IMR-90 (cell line): ENCODE measurements at regions not wholly inside any gene's neighbourhood (a gene's known extent, or its start where the extent isn't known, plus 50 kb on each side); places are given as distances from the start of the nearest gene placed in this dataset.

Source experiments
- ATAC-seq: fragments of 200-7000 bp; cut with Tn5 transposase; 2 replicates; pipeline ENCODE4 v1.9.1; 2020; ENCODE audit warnings: low read depth, mild to moderate bottlenecking, moderate library complexity
- BruUV-seq: library from RNA; stranded (reverse); fragments of 400-500 nt; replicated peaks from 2 replicates; lab custom pipeline; 2021; lab: Mats Ljungman, UMichigan
- CTCF ChIA-PET: fragments of 300-600 bp; formaldehyde crosslinking; extraction: SDS; loops from one replicate; lab custom pipeline; 2021; ENCODE audit warnings: antibody characterized with exemption; lab: Yijun Ruan, JAX
- POLR2A ChIA-PET: fragments of 300-600 bp; sonication (Branson Sonifier 250); formaldehyde crosslinking; loops from one replicate; lab custom pipeline; 2022; ENCODE audit warnings: antibody characterized with exemption; ENCODE audit not compliant: unreplicated experiment; lab: Charles Lee
- DNase-seq: peaks from one replicate; pipeline ENCODE4 v3.0.0; 2013
- H2AFZ ChIP-seq: replicated peaks from 2 replicates; pipeline ENCODE3; 2013; ENCODE audit warnings: low read length, mild to moderate bottlenecking; ENCODE audit not compliant: poor library complexity
- H2AK5ac ChIP-seq: 2 replicates; pipeline ENCODE4 v1.6.1; 2013; ENCODE audit warnings: low read depth, low read length, inconsistent platforms
- H2AK9ac ChIP-seq: replicated peaks from 2 replicates; pipeline ENCODE3; 2013; ENCODE audit warnings: mild to moderate bottlenecking, low read depth, low read length, moderate library complexity; ENCODE audit not compliant: poor library complexity
- H2BK120ac ChIP-seq: 2 replicates; pipeline ENCODE4 v1.6.1; 2013; ENCODE audit warnings: low read depth, low read length, inconsistent platforms
- H2BK15ac ChIP-seq: 3 replicates; pipeline ENCODE4 v1.6.1; 2013; ENCODE audit warnings: low read depth, low read length, inconsistent platforms
- H2BK20ac ChIP-seq: 2 replicates; pipeline ENCODE4 v1.6.1; 2013; ENCODE audit warnings: low read depth, mild to moderate bottlenecking, inconsistent platforms, low read length, moderate library complexity
- H2BK5ac ChIP-seq: 2 replicates; pipeline ENCODE4 v1.6.1; 2013; ENCODE audit warnings: mild to moderate bottlenecking, low read depth, low read length, inconsistent platforms; ENCODE audit not compliant: poor library complexity, severe bottlenecking
- H3K14ac ChIP-seq: replicated peaks from 2 replicates; pipeline ENCODE4 v1.6.1; 2013; ENCODE audit warnings: low read depth, low read length, inconsistent platforms
- H3K18ac ChIP-seq: 2 replicates; pipeline ENCODE4 v1.6.1; 2013; ENCODE audit warnings: low read depth, low read length, control low read depth
- H3K23ac ChIP-seq: 2 replicates; pipeline ENCODE4 v1.6.1; 2013; ENCODE audit warnings: low read depth, low read length, inconsistent platforms
- H3K27ac ChIP-seq: 2 replicates; pipeline ENCODE4 v1.5.1; 2013; ENCODE audit warnings: mild to moderate bottlenecking, control low read depth, low read length; ENCODE audit not compliant: insufficient read depth
- H3K27me3 ChIP-seq: 2 replicates; pipeline ENCODE4 v1.6.1; 2013; ENCODE audit warnings: low read length; ENCODE audit not compliant: control insufficient read depth, insufficient read depth
- H3K36me3 ChIP-seq: 2 replicates; pipeline ENCODE4 v1.6.1; 2013; ENCODE audit warnings: low read length, mixed read lengths; ENCODE audit not compliant: control insufficient read depth, insufficient read depth
- H3K4ac ChIP-seq: 2 replicates; pipeline ENCODE4 v1.6.1; 2013; ENCODE audit warnings: low read depth, low read length, inconsistent platforms
- H3K4me1 ChIP-seq: 2 replicates; pipeline ENCODE4 v1.6.1; 2013; ENCODE audit warnings: low read length, mixed read lengths; ENCODE audit not compliant: control insufficient read depth, insufficient read depth
- H3K4me2 ChIP-seq: 2 replicates; pipeline ENCODE4 v1.6.1; 2013; ENCODE audit warnings: low read depth, mild to moderate bottlenecking, control low read depth, low read length, moderate library complexity
- H3K4me3 ChIP-seq: 2 replicates; pipeline ENCODE4 v1.5.1; 2013; ENCODE audit warnings: low read depth, mild to moderate bottlenecking, control low read depth, low read length, moderate library complexity; ENCODE audit not compliant: insufficient read depth
- H3K56ac ChIP-seq: 2 replicates; pipeline ENCODE4 v1.6.1; 2013; ENCODE audit warnings: low read length, inconsistent platforms; ENCODE audit not compliant: insufficient read depth; ENCODE audit errors: extremely low read depth
- H3K79me1 ChIP-seq, 2 experiments: 2 replicates each; pipeline ENCODE4 v1.6.1; 2013; ENCODE audit warnings: low read length in 2 of 2, inconsistent platforms in 1 of 2, low read depth in 1 of 2
- H3K9ac ChIP-seq: 2 replicates; pipeline ENCODE4 v1.6.1; 2013; ENCODE audit warnings: low read depth, low read length, control low read depth
- H3K9me1 ChIP-seq: 2 replicates; pipeline ENCODE4 v1.6.1; 2013; ENCODE audit warnings: low read length, inconsistent platforms; ENCODE audit not compliant: insufficient read depth
- H3K9me3 ChIP-seq: 2 replicates; pipeline ENCODE4 v1.6.1; 2013; ENCODE audit warnings: low read length; ENCODE audit not compliant: control insufficient read depth, insufficient read depth
- H4K20me1 ChIP-seq: 2 replicates; pipeline ENCODE4 v1.6.1; 2013; ENCODE audit warnings: low read length, inconsistent platforms; ENCODE audit not compliant: insufficient read depth
- H4K5ac ChIP-seq: 2 replicates; pipeline ENCODE4 v1.6.1; 2013; ENCODE audit warnings: mild to moderate bottlenecking, low read depth, low read length, control low read depth
- H4K8ac ChIP-seq, 2 experiments: 2 replicates each; pipeline ENCODE4 v1.6.1; 2013; ENCODE audit warnings: low read depth in 2 of 2, low read length in 2 of 2, control low read depth in 1 of 2, inconsistent platforms in 1 of 2
- H4K91ac ChIP-seq: 2 replicates; pipeline ENCODE4 v1.6.1; 2013; ENCODE audit warnings: low read depth, low read length, inconsistent platforms; ENCODE audit not compliant: insufficient read depth
- BHLHE40 ChIP-seq: fragments of 150-350 bp; IDR thresholded peaks from 2 replicates; pipeline ENCODE4 v1.6.1; 2016; ENCODE audit warnings: mild to moderate bottlenecking, low read depth, low read length
- CEBPB ChIP-seq: IDR thresholded peaks from 2 replicates; pipeline ENCODE4 v1.6.1; 2012; ENCODE audit warnings: low read depth, low read length, improper control_type of control experiment
- CHD1 ChIP-seq: IDR thresholded peaks from 2 replicates; pipeline ENCODE4 v1.6.1; 2012; ENCODE audit warnings: low read depth, low read length, improper control_type of control experiment
- FOS ChIP-seq: fragments of 150-350 bp; IDR thresholded peaks from 2 replicates; pipeline ENCODE4 v1.6.1; 2016; ENCODE audit warnings: low read depth, low read length
- MAFK ChIP-seq: IDR thresholded peaks from 2 replicates; pipeline ENCODE4 v1.6.1; 2012; ENCODE audit warnings: low read depth, low read length, improper control_type of control experiment
- MAZ ChIP-seq: IDR thresholded peaks from 2 replicates; pipeline ENCODE4 v1.6.1; 2012; ENCODE audit warnings: low read depth, mild to moderate bottlenecking, low read length, improper control_type of control experiment, moderate library complexity, borderline replicate concordance
- MXI1 ChIP-seq: IDR thresholded peaks from 2 replicates; pipeline ENCODE4 v1.6.1; 2012; ENCODE audit warnings: low read depth, mild to moderate bottlenecking, low read length, moderate library complexity, borderline replicate concordance
- NFE2L2 ChIP-seq: fragments of 150-350 bp; IDR thresholded peaks from 2 replicates; pipeline ENCODE4 v1.6.1; 2016; ENCODE audit warnings: low read depth, mild to moderate bottlenecking, low read length
- POLR2A ChIP-seq: IDR thresholded peaks from 2 replicates; pipeline ENCODE4 v1.6.1; 2012; ENCODE audit warnings: mild to moderate bottlenecking, low read depth, low read length
- RAD21 ChIP-seq: IDR thresholded peaks from 2 replicates; pipeline ENCODE4 v1.6.1; 2012; ENCODE audit warnings: low read length, improper control_type of control experiment
- RCOR1 ChIP-seq: IDR thresholded peaks from 2 replicates; pipeline ENCODE4 v1.6.1; 2012; ENCODE audit warnings: mild to moderate bottlenecking, low read length, improper control_type of control experiment; ENCODE audit not compliant: insufficient replicate concordance
- RFX5 ChIP-seq: IDR thresholded peaks from 2 replicates; pipeline ENCODE4 v1.8.0; 2012; ENCODE audit warnings: low read depth, mild to moderate bottlenecking, low read length, moderate library complexity
- SMC3 ChIP-seq: fragments of 150-350 bp; IDR thresholded peaks from 2 replicates; pipeline ENCODE4 v1.6.1; 2016; ENCODE audit warnings: low read depth, mild to moderate bottlenecking, antibody characterized with exemption, low read length, moderate library complexity
- WGBS, 2 experiments: methylation state at CpG; one replicate each; pipeline versions ENCODE4 v1.1.5 to v1.1.7; 2013; ENCODE audit warnings: missing lambda C conversion rate in 2 of 2; ENCODE audit not compliant: insufficient read length in 1 of 2; ENCODE audit errors: extremely low coverage in 2 of 2; 5-methylcytosine and 5-hydroxymethylcytosine counted together
- dilution Hi-C: fragments of 300-500 bp; cut with HindIII; formaldehyde crosslinking; loops from one replicate; pipeline ENCODE4 v1.14.3; 2018; ENCODE audit warnings: low sequenced_read_pairs; ENCODE audit not compliant: unreplicated experiment
- in situ Hi-C: fragments of 300-500 bp; cut with MboI; formaldehyde crosslinking; loops from 3 replicates; pipeline ENCODE4 v1.14.3; 2019; ENCODE audit warnings: low sequenced_read_pairs, inconsistent platforms, mixed read lengths
- intact Hi-C: fragments of 100-400 bp; cut with micrococcal nuclease; formaldehyde crosslinking; loops from 2 replicates; pipeline ENCODE4 v1.10.0; 2022
- TF ChIP-seq, protein P1 (sequence below): fragments of 150-350 bp; IDR thresholded peaks from 2 replicates; pipeline ENCODE4 v1.6.1; 2016; ENCODE audit warnings: low read depth, mild to moderate bottlenecking, low read length, moderate library complexity, borderline replicate concordance
- TF ChIP-seq, protein P2 (sequence below): fragments of 150-350 bp; IDR thresholded peaks from 2 replicates; pipeline ENCODE4 v1.6.1; 2017; ENCODE audit warnings: mild to moderate bottlenecking, antibody characterized with exemption, low read length, low read depth
- TF ChIP-seq, protein P3 (sequence below): conservative IDR thresholded peaks from 2 replicates; pipeline ENCODE4 v1.5.1; 2012; ENCODE audit warnings: mild to moderate bottlenecking, low read depth, low read length, improper control_type of control experiment

DNA sequence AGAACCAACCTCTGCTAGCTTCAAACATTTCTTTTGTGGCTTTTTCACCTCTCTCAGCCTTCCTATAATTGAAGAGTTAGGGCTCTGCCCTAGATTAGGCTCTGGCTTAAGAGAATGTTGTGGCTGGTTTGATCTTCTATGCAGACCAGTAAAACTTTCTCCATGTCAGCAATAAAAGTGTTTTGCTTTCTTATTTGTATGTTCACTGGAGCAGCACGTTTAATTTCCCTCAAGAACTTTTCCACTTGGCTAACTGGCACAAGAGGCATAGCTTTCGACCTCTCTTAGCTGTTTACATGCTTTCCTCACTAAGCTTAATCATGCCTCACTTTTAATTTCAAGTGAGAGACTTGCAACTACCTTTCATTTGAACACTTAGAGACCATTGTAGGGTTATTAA lies 964.7 kb downstream of the ROBO2 start:
- Histone ChIP-seq H2AFZ (no peak overlapping the region), H3K18ac (no peak overlapping the region), H2AK9ac (no peak overlapping the region), H3K4ac (no peak overlapping the region), H2BK5ac (no peak overlapping the region), H4K8ac (no peak overlapping the region), H3K27ac (no peak overlapping the region), H4K5ac (no peak overlapping the region), H3K36me3 (no peaks in the 10 kb centered on the region), H3K4me2 (no peak overlapping the region), H2BK20ac (no peak overlapping the region), H3K4me1 (no peaks in the 10 kb centered on the region), H3K56ac (no peak overlapping the region), H3K9me3 (no peaks in the 10 kb centered on the region), H4K20me1 (no peaks in the 10 kb centered on the region), H3K27me3 (no peaks in the 10 kb centered on the region), H3K9me1 (no peaks in the 10 kb centered on the region), H3K4me3 (no peak overlapping the region), H2BK120ac (no peak overlapping the region), H3K9ac (no peak overlapping the region), H3K14ac (no peak overlapping the region), H2AK5ac (no peak overlapping the region), H2BK15ac (no peak overlapping the region), H4K91ac (no peak overlapping the region), H3K79me1 (no peaks in the 10 kb centered on the region), H3K23ac (no peak overlapping the region)
- intact Hi-C loops, result no loop called here
- in situ Hi-C loops, result no loop called here
- ATAC-seq (no peak), DNase-seq (no peak)
- dilution Hi-C loops, result no loop called here
- 60% methylated on average over 1 of the region's 2 CpGs; no CpG with 5 or more reads in 1 of the 2 experiments for WGBS, 2 experiments
- CTCF ChIA-PET, result no interaction called here
- POLR2A ChIA-PET, result no interaction called here
- no TSS peak for BruUV-seq
- TF ChIP-seq MXI1, result no peak
- TF ChIP-seq RFX5, result no peak
- no peak for TF ChIP-seq MAZ
- TF ChIP-seq NFE2L2, result no peak
- TF ChIP-seq, protein P1, sequence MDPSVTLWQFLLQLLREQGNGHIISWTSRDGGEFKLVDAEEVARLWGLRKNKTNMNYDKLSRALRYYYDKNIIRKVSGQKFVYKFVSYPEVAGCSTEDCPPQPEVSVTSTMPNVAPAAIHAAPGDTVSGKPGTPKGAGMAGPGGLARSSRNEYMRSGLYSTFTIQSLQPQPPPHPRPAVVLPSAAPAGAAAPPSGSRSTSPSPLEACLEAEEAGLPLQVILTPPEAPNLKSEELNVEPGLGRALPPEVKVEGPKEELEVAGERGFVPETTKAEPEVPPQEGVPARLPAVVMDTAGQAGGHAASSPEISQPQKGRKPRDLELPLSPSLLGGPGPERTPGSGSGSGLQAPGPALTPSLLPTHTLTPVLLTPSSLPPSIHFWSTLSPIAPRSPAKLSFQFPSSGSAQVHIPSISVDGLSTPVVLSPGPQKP, result no peak
- TF ChIP-seq SMC3, result no peak
- no peak for TF ChIP-seq MAFK
- TF ChIP-seq RAD21, result no peak
- TF ChIP-seq, protein P2, sequence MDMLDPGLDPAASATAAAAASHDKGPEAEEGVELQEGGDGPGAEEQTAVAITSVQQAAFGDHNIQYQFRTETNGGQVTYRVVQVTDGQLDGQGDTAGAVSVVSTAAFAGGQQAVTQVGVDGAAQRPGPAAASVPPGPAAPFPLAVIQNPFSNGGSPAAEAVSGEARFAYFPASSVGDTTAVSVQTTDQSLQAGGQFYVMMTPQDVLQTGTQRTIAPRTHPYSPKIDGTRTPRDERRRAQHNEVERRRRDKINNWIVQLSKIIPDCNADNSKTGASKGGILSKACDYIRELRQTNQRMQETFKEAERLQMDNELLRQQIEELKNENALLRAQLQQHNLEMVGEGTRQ, result no peak
- TF ChIP-seq RCOR1, result no peak
- TF ChIP-seq CHD1, result no peak
- no peak for TF ChIP-seq POLR2A
- no peak for TF ChIP-seq BHLHE40
- TF ChIP-seq, protein P3, sequence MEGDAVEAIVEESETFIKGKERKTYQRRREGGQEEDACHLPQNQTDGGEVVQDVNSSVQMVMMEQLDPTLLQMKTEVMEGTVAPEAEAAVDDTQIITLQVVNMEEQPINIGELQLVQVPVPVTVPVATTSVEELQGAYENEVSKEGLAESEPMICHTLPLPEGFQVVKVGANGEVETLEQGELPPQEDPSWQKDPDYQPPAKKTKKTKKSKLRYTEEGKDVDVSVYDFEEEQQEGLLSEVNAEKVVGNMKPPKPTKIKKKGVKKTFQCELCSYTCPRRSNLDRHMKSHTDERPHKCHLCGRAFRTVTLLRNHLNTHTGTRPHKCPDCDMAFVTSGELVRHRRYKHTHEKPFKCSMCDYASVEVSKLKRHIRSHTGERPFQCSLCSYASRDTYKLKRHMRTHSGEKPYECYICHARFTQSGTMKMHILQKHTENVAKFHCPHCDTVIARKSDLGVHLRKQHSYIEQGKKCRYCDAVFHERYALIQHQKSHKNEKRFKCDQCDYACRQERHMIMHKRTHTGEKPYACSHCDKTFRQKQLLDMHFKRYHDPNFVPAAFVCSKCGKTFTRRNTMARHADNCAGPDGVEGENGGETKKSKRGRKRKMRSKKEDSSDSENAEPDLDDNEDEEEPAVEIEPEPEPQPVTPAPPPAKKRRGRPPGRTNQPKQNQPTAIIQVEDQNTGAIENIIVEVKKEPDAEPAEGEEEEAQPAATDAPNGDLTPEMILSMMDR, result no peak
- TF ChIP-seq CEBPB, result no peak
- no peak for TF ChIP-seq FOS
